Stimulated activated CD4-positive, alpha-beta T cell treated with anti-CD3 and anti-CD28 coated beads, TNF-alpha, amount 100 ng/mL, for 1 hour (primary cell): ENCODE measurements at regions not wholly inside any gene's neighbourhood (a gene's known extent, or its start where the extent isn't known, plus 50 kb on each side); places are given as distances from the start of the nearest gene placed in this dataset.
"Not testable (repeated sequence)": the region's sequence is repeated elsewhere in the genome, so short reads cannot be mapped to it uniquely, and the experiment has no call there.

Experiments used
- DNase-seq, 3 donors: peaks; one replicate each; pipeline ENCODE4 v3.0.0-alpha.2; 2020; ENCODE audit warnings: low read depth in 3 of 3, low spot score in 1 of 3

DNA sequence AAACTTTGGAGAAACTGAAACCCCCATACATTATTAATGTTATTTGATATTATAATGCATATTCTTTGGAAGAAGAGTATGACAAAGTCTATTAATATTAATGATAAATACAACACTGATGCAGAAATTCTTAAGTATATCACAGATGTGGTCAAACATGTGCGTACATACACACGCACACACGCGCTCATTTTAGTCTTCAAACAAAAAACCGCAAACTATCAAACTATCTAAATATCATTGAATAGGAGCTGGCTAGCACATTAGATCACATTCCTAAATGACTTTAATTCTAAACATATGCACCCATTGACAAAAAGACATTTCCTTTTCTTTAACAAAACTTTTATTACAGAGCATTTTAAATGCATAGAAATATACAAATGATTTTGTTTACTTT lies 872.7 kb downstream of the SLC16A7 start:
- DNase-seq: no peak

- DNase-seq: no peak
Observed at GRCh38 chr12:60475825-60476224, 880.0 kb downstream of the SLC16A7 start.

DNA sequence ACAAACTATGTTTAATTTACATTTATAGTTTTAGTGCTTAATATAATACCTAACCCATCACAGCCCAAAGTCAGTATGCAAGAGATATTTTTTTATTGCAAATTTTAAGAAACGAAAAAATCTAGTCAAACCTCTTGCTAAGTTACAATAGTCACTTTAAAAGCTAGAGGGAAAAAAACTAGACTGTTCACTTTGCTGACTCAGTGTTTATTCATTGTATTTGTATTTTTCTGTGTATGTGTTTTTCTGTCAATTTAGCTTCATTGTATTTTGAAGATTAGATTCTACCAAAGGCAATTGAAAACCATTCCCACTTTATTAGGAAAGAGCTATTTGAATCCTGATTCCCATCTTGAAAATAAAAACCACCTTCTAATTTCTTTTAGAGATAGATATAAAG lies 891.5 kb downstream of the SLC16A7 start:
- DNase-seq: no peak

- DNase-seq: no peak
Observed at GRCh38 chr12:60489071-60489470, 893.2 kb downstream of the SLC16A7 start.

GRCh38 chr12:60494244-60494643 lies 898.4 kb downstream of the SLC16A7 start:
- no peak for DNase-seq

- DNase-seq: no peak
Observed at GRCh38 chr12:60498656-60499055, 902.8 kb downstream of the SLC16A7 start.

DNA sequence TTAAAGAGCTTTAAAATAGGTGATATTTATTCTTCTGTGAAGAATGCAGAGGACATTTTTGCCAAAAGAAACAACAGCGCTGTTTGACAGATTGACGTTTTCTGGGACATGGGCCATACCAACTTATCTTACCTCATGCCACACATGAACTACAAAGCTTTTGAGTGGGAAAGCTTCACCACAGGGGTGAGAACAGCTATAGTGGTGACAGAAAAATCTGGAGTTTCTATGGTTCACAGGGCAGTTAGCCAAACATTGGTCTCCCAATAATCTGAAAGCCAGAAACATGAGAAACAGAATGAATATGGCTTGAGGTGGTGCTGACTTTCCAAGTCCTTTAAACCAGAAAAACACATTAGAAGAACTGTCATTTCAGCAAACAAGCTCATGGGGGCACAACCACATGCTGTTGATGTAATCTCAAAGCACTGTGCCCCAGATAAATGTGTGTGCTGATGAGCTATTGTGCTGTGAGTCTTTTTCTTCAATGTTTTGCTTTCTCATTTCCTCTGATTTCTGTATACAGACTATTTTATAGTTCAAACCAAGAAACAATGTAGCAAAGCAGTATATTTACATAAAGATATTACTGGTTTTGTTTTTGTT lies 905.4 kb downstream of the SLC16A7 start:
- DNase-seq: no peak

GRCh38 chr12:60522684-60523400 lies 927.0 kb downstream of the SLC16A7 start:
- no peak for DNase-seq

GRCh38 chr12:60529261-60529660 lies 933.4 kb downstream of the SLC16A7 start:
- no peak for DNase-seq

- DNase-seq: no peak
Observed at GRCh38 chr12:60529723-60530122, 933.9 kb downstream of the SLC16A7 start.

DNA sequence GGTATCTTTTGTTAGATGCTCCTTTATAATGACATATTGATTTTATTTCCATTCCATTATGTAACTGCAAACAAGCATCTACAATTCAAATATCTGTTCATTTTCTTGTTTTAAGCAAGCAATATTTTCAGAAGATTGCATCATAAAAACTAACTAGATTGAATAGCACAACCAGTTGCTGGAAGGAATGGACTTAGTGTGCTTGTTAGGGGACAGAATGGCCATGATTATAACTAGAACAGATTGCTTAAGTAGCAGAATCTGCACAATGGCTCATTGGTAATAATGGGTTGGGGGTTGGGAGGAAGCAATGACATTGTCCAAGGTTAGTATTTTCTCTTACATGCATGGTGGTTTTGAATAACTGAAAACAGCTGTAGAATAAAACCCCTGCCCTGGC lies 939.5 kb downstream of the SLC16A7 start:
- DNase-seq: no peak

- DNase-seq: no peak
Observed at GRCh38 chr12:60539592-60539991, 943.8 kb downstream of the SLC16A7 start.

- DNase-seq: no peak
Observed at GRCh38 chr12:60568914-60569313, 973.1 kb downstream of the SLC16A7 start.

GRCh38 chr12:60577607-60578006 lies 981.8 kb downstream of the SLC16A7 start:
- no peak for DNase-seq

DNA sequence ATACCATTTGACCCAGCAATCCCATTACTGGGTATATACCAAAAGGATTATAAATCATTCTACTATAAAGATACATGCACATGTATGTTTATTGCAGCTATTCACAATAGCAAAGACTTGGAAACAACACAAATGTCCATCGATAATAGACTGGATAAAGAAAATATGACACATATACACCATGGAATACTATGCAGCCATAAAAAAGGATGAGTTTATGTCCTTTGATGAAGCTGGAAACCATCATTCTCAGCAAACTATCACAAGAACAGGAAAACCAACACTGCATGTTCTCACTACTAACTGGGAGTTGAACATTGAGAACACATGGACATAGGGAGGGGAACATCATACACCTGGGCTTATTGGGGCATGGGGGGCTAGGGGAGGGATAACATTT lies 991.8 kb downstream of the SLC16A7 start:
- DNase-seq: not testable (repeated sequence)

GRCh38 chr12:60594035-60594711 lies 998.3 kb downstream of the SLC16A7 start:
- DNase-seq: no peak

DNA sequence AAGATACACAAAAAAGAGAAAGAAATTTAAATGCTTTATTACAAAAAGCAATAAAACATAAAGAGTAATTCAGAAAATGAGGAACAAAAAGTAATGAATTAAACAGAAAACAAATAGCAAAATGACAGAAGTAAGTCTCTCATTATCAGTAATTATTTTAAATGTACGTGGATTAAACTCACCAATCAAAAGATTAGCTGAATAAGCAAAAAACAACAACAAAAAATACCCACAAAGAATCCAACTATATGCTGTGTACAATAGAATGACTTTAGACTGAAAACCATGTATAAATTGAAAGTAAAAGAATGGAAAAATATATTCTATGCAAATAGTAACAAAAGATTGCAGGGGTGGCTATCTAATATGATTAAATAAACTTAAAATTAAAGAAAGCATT lies 1006.8 kb downstream of the SLC16A7 start:
- DNase-seq: no peak

- DNase-seq: not testable (repeated sequence)
Observed at GRCh38 chr12:60603475-60603874, 1007.6 kb downstream of the SLC16A7 start.

DNA sequence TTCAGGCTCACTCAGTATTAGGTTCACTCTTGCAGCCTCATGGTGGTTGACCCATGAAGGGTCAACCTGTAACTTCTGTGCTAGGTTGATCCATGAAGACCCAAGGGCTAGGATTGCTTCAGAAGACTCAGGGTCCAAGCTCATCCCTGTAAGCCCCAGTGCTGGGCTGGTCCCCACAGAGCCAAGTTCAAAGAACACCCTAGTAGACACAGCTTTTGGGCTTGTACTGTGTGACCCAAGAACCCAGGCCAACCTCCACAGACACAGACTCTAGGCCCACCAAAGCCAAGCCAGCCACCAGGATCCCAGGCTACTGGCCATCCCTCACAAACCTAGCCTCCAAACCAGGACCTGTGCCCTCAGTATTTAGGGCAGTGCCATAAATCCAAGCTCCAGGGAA lies 1020.6 kb downstream of the SLC16A7 start:
- no peak for DNase-seq

DNA sequence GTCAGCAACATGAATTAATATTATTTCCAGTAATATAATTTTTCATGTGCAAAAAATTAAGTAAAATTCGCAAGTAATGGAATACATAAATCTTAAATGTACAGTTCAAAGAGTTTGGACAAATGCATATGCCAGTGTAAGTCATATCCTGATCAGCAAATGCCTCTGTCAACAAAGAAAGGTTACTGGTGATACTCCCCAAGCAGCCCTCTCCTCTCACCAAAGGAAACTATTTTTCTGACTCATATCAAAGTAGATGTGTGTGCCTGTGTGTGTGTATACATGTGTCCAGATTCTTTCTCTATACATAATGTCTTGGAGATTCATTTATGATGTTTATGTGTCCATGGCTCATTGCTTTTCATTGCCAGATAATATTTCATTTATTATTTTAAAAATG lies 1035.0 kb downstream of the SLC16A7 start:
- no peak for DNase-seq

GRCh38 chr12:60644076-60644475 lies 1048.2 kb downstream of the SLC16A7 start:
- no peak for DNase-seq

DNA sequence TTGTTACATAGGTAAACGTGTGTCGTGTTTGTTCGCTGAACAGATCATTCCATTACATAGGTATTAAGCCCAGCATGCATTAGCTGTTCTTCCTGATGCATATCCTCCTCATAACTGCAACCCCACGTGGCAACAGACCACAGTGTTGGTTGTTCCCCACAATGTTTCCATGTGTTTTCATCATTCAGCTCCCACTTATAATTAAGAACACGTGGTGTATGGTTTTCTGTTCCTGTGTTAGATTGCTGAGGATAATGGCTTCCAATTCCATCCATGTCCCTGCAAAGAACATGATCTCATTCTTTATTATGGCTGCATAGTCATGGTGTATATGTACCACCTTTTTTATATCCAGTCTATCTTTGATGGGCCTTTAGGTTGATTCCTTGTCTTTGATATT lies 1071.1 kb downstream of the SLC16A7 start:
- no peak for DNase-seq
